Endothelial cell of umbilical vein (primary cell): ENCODE measurements at regions not wholly inside any gene's neighbourhood (a gene's known extent, or its start where the extent isn't known, plus 50 kb on each side); places are given as distances from the start of the nearest gene placed in this dataset.

Source experiments
- BruUV-seq: library from RNA; stranded (reverse); fragments of 400-500 nt; replicated peaks from 2 replicates; lab custom pipeline; 2021; lab: Mats Ljungman, UMichigan
- CTCF ChIA-PET: fragments of 300-600, 350-600 bp; sonication (Branson Sonifier 250); formaldehyde crosslinking; loops from one replicate; lab custom pipeline; 2021; ENCODE audit warnings: antibody characterized with exemption, inconsistent platforms; lab: Charles Lee
- POLR2A ChIA-PET: fragments of 300-600, 350-600 bp; sonication (Branson Sonifier 250); formaldehyde crosslinking; loops from one replicate; lab custom pipeline; 2021; ENCODE audit warnings: antibody characterized with exemption, inconsistent platforms; lab: Charles Lee
- DNase-seq: peaks from one replicate; pipeline ENCODE4 v3.0.0-alpha.2; 2011; ENCODE audit warnings: low read depth, low spot score
- FAIRE-seq: peaks from 2 replicates; lab custom pipeline; 2011; peaks lifted over from hg19 to GRCh38; lab: Jason Lieb, UNC
- H2AFZ ChIP-seq: 2 replicates; pipeline ENCODE4 v1.6.0; 2012; ENCODE audit warnings: low read depth, low read length, control low read depth, inconsistent platforms
- H3K27ac ChIP-seq: 2 replicates; pipeline ENCODE4 v1.5.1; 2011; ENCODE audit warnings: low read depth, mild to moderate bottlenecking, control low read depth, low read length, moderate library complexity; ENCODE audit not compliant: insufficient read depth
- H3K27me3 ChIP-seq, 2 experiments: 2 replicates each; pipeline versions ENCODE4 v1.6.0 to v1.6.1; 2011; ENCODE audit warnings: low read length in 2 of 2, mixed read lengths in 1 of 2; ENCODE audit not compliant: control insufficient read depth in 2 of 2, insufficient read depth in 2 of 2
- H3K36me3 ChIP-seq, 2 experiments: 2 replicates in 1 of 2; 3 replicates in 1 of 2; pipeline ENCODE4 v1.5.1; 2011; ENCODE audit warnings: low read length in 2 of 2, mild to moderate bottlenecking in 1 of 2, moderate library complexity in 1 of 2; ENCODE audit not compliant: control insufficient read depth in 2 of 2, insufficient read depth in 2 of 2; ENCODE audit errors: extremely low read depth in 1 of 2
- H3K4me1 ChIP-seq: 3 replicates; pipeline ENCODE4 v1.5.1; 2011; ENCODE audit warnings: mild to moderate bottlenecking, low read length; ENCODE audit not compliant: control insufficient read depth, insufficient read depth; ENCODE audit errors: extremely low read depth
- H3K4me2 ChIP-seq: 2 replicates; pipeline ENCODE4 v1.6.1; 2011; ENCODE audit warnings: low read length, control low read depth, mixed read lengths; ENCODE audit not compliant: insufficient read depth
- H3K4me3 ChIP-seq, 3 experiments: fragments of 200-600 bp in 1 of 3; sonication (generic), shearing (Covaris generic) in 1 of 3; replicated peaks in 1 of 3; 2 replicates each; pipeline ENCODE4 v1.5.1; 2011 to 2016; ENCODE audit warnings: control low read depth in 3 of 3, low read length in 3 of 3, mild to moderate bottlenecking in 2 of 3, inconsistent platforms in 1 of 3, low read depth in 1 of 3, moderate library complexity in 1 of 3; ENCODE audit not compliant: insufficient read depth in 1 of 3
- H3K79me2 ChIP-seq: 2 replicates; pipeline ENCODE4 v1.6.0; 2012; ENCODE audit warnings: low read length, inconsistent platforms; ENCODE audit not compliant: control insufficient read depth, insufficient read depth
- H3K9ac ChIP-seq: replicated peaks from 2 replicates; pipeline ENCODE3; 2011; ENCODE audit warnings: low read length, control low read depth; ENCODE audit not compliant: insufficient read depth; ENCODE audit errors: extremely low read depth
- H3K9me1 ChIP-seq: replicated peaks from 3 replicates; pipeline ENCODE4 v1.6.0; 2011; ENCODE audit warnings: mild to moderate bottlenecking, low read length; ENCODE audit not compliant: control insufficient read depth, insufficient read depth; ENCODE audit errors: extremely low read depth
- H3K9me3 ChIP-seq: replicated peaks from 2 replicates; pipeline ENCODE4 v1.5.1; 2012; ENCODE audit warnings: low read length, inconsistent platforms; ENCODE audit not compliant: control insufficient read depth, insufficient read depth
- H4K20me1 ChIP-seq: replicated peaks from 2 replicates; pipeline ENCODE3; 2011; ENCODE audit warnings: mild to moderate bottlenecking, low read length; ENCODE audit not compliant: control insufficient read depth, insufficient read depth; ENCODE audit errors: extremely low read depth
- EZH2 ChIP-seq: IDR thresholded peaks from 2 replicates; pipeline ENCODE4 v1.6.1; 2012; ENCODE audit warnings: borderline replicate concordance, low read depth, mild to moderate bottlenecking, moderate library complexity, low read length, inconsistent platforms; ENCODE audit not compliant: severe bottlenecking
- FOS ChIP-seq: IDR thresholded peaks from 2 replicates; pipeline ENCODE4 v1.6.1; 2011; ENCODE audit warnings: mild to moderate bottlenecking, low read length, moderate library complexity, borderline replicate concordance; ENCODE audit not compliant: insufficient read depth
- GATA2 ChIP-seq: IDR thresholded peaks from 2 replicates; pipeline ENCODE4 v1.7.0; 2011; ENCODE audit warnings: low read depth, mild to moderate bottlenecking, moderate library complexity, mixed read lengths, low read length; ENCODE audit not compliant: insufficient read length, insufficient read depth
- JUN ChIP-seq: IDR thresholded peaks from 2 replicates; pipeline ENCODE4 v1.6.1; 2011; ENCODE audit warnings: borderline replicate concordance, low read depth; ENCODE audit not compliant: insufficient read length, insufficient read depth
- MYC ChIP-seq: IDR thresholded peaks from one replicate; pipeline ENCODE4 v1.6.1; 2011; ENCODE audit warnings: mild to moderate bottlenecking, low read depth, low read length
- POLR2A ChIP-seq: IDR thresholded peaks from 2 replicates; pipeline ENCODE4 v1.6.1; 2012; ENCODE audit warnings: low read depth, mild to moderate bottlenecking, control low read depth, low read length
- POLR2AphosphoS5 ChIP-seq: IDR thresholded peaks from 2 replicates; pipeline ENCODE4 v1.6.1; 2012; ENCODE audit warnings: low read depth, mild to moderate bottlenecking, control low read depth, low read length, moderate library complexity; ENCODE audit not compliant: insufficient read depth
- dilution Hi-C: fragments of 300-500 bp; cut with MboI; formaldehyde crosslinking; loops from one replicate; pipeline ENCODE4 v1.15.0; 2019; ENCODE audit warnings: low sequenced_read_pairs; ENCODE audit not compliant: extremely low pct_ligation_motif_present
- intact Hi-C: fragments of 100-400 bp; cut with micrococcal nuclease; formaldehyde crosslinking; loops from one replicate; pipeline ENCODE4 v1.10.0; 2022
- TF ChIP-seq, protein P1 (sequence below): IDR thresholded peaks from 2 replicates; pipeline ENCODE4 v1.6.1; 2011; ENCODE audit not compliant: insufficient read depth, insufficient read length
- TF ChIP-seq, protein P2 (sequence below), 2 donors: IDR thresholded peaks; 1 replicate in 1 of 2; 2 replicates in 1 of 2; pipeline ENCODE4 v1.5.1; 2011; ENCODE audit warnings: low read length in 2 of 2, mild to moderate bottlenecking in 2 of 2, moderate library complexity in 2 of 2, control low read depth in 1 of 2, inconsistent platforms in 1 of 2, low read depth in 1 of 2; ENCODE audit not compliant: insufficient read depth in 1 of 2; ENCODE audit errors: extremely low read depth in 1 of 2

DNA sequence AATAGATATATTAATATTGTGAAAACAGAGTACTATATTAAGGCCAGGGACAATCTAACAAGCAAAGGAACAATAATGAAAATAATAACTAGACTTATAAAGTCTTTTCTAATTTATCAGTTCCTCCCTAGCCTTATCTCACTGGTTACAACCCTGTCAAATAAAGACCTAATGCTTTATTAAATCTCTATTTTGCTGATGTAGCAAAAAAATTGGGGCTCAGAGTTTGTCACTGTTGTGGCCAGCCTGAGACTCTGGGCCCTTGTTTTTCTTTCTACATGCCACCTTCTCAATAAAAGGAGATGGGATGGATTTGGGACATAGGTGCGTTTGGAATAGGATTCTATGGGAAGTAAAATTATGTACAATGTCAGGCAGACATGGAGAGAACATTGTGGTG lies 937.0 kb downstream of the IGSF11 start:
- H3K4me2 ChIP-seq: no peak overlapping the region
- H4K20me1 ChIP-seq: no peaks in the 10 kb centered on the region
- DNase-seq (no peak), FAIRE-seq (no peak)
- no peaks in the 10 kb centered on the region for H3K79me2 ChIP-seq
- H3K9ac ChIP-seq: no peak overlapping the region
- no peak overlapping the region for H3K27ac ChIP-seq
- H3K27me3 ChIP-seq: no peaks in the 10 kb centered on the region
- POLR2A ChIA-PET: no interaction called here
- CTCF ChIA-PET: no interaction called here
- H3K9me3 ChIP-seq: no peaks in the 10 kb centered on the region
- dilution Hi-C loops (no loop called here), intact Hi-C loops (no loop called here)
- no peaks in the 10 kb centered on the region for H3K9me1 ChIP-seq
- H3K36me3 ChIP-seq: no peaks in the 10 kb centered on the region
- no peak overlapping the region for H2AFZ ChIP-seq
- TF ChIP-seq MYC (no peak), EZH2 (no peak), GATA2 (no peak), POLR2A (no peak), JUN (no peak), POLR2AphosphoS5 (no peak), FOS (no peak)
- TF ChIP-seq, protein P1, sequence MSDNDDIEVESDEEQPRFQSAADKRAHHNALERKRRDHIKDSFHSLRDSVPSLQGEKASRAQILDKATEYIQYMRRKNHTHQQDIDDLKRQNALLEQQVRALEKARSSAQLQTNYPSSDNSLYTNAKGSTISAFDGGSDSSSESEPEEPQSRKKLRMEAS: no peak
- TF ChIP-seq, protein P2, sequence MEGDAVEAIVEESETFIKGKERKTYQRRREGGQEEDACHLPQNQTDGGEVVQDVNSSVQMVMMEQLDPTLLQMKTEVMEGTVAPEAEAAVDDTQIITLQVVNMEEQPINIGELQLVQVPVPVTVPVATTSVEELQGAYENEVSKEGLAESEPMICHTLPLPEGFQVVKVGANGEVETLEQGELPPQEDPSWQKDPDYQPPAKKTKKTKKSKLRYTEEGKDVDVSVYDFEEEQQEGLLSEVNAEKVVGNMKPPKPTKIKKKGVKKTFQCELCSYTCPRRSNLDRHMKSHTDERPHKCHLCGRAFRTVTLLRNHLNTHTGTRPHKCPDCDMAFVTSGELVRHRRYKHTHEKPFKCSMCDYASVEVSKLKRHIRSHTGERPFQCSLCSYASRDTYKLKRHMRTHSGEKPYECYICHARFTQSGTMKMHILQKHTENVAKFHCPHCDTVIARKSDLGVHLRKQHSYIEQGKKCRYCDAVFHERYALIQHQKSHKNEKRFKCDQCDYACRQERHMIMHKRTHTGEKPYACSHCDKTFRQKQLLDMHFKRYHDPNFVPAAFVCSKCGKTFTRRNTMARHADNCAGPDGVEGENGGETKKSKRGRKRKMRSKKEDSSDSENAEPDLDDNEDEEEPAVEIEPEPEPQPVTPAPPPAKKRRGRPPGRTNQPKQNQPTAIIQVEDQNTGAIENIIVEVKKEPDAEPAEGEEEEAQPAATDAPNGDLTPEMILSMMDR (IDR thresholded peaks at IDR 0.05; ENCODE audit: extremely low read depth in 1 of 2, insufficient read depth in 1 of 2, low read depth in 1 of 2, low read length in 2 of 2): no peak
- BruUV-seq: no TSS peak
- H3K4me3 ChIP-seq: no peak overlapping the region
- no peaks in the 10 kb centered on the region for H3K4me1 ChIP-seq
